SH-SY5Y (cell line): ENCODE measurements at regions not wholly inside any gene's neighbourhood (a gene's known extent, or its start where the extent isn't known, plus 50 kb on each side); places are given as distances from the start of the nearest gene placed in this dataset.

ENCODE experiments used
- GATA2 ChIP-seq: IDR thresholded peaks from 2 replicates; pipeline ENCODE4 v1.6.1; 2011; ENCODE audit warnings: mild to moderate bottlenecking, low read depth, low read length
- GATA3 ChIP-seq: IDR thresholded peaks from 2 replicates; pipeline ENCODE4 v1.6.1; 2011; ENCODE audit warnings: low read depth, mild to moderate bottlenecking, low read length, moderate library complexity

GRCh38 chr18:65265761-65266160, 485.1 kb upstream of the CDH7 start:
- TF ChIP-seq GATA3, result no peak
- no peak for TF ChIP-seq GATA2
